NCI-H128 (cell line): ENCODE measurements at regions not wholly inside any gene's neighbourhood (a gene's known extent, or its start where the extent isn't known, plus 50 kb on each side); places are given as distances from the start of the nearest gene placed in this dataset.

Source experiments
- DNase-seq: peaks from one replicate; lab custom pipeline; 2025; ENCODE audit not compliant: unreplicated experiment; lab: John Stamatoyannopoulos, UW

- DNase-seq = no peak
These were observed 183.6 kb downstream of the PLPP3 start for GRCh38 chr1:56395776-56396175.

- DNase-seq = no peak
These were observed 185.1 kb downstream of the PLPP3 start for GRCh38 chr1:56394298-56394697.

- no peak for DNase-seq
These were observed 188.2 kb downstream of the PLPP3 start for GRCh38 chr1:56390934-56391731.

- DNase-seq = no peak
These were observed 189.0 kb downstream of the PLPP3 start for GRCh38 chr1:56390232-56390867.

- DNase-seq = no peak
These were observed 189.6 kb downstream of the PLPP3 start for GRCh38 chr1:56389813-56390212.

GRCh38 chr1:56387071-56387740 is 192.2 kb downstream of the PLPP3 start:
- no peak for DNase-seq

GRCh38 chr1:56385314-56385713 is 194.0 kb downstream of the PLPP3 start:
- DNase-seq = no peak

- DNase-seq = no peak
These were observed 196.4 kb downstream of the PLPP3 start for GRCh38 chr1:56382929-56383328.

- DNase-seq = no peak
These were observed 198.8 kb downstream of the PLPP3 start for GRCh38 chr1:56380531-56380930.

GRCh38 chr1:56378341-56379070 is 200.9 kb downstream of the PLPP3 start:
- no peak for DNase-seq

GRCh38 chr1:56377431-56377830 is 201.9 kb downstream of the PLPP3 start:
- DNase-seq = no peak

GRCh38 chr1:56376188-56376984 is 203.0 kb downstream of the PLPP3 start:
- DNase-seq = no peak

- no peak for DNase-seq
These were observed 204.0 kb downstream of the PLPP3 start for GRCh38 chr1:56375326-56375804.

- no peak for DNase-seq
These were observed 205.1 kb downstream of the PLPP3 start for GRCh38 chr1:56374026-56374974.

- DNase-seq = no peak
These were observed 208.8 kb downstream of the PLPP3 start for GRCh38 chr1:56370513-56370912.

GRCh38 chr1:56363007-56363770 is 216.2 kb downstream of the PLPP3 start:
- DNase-seq = no peak

GRCh38 chr1:56360021-56360420 is 219.3 kb downstream of the PLPP3 start:
- DNase-seq = no peak

- no peak for DNase-seq
These were observed 220.3 kb downstream of the PLPP3 start for GRCh38 chr1:56359056-56359455.
